ENCODE measurements at regions not wholly inside any gene's neighbourhood (a gene's known extent, or its start where the extent isn't known, plus 50 kb on each side); places are given as distances from the start of the nearest gene placed in this dataset.

DNA sequence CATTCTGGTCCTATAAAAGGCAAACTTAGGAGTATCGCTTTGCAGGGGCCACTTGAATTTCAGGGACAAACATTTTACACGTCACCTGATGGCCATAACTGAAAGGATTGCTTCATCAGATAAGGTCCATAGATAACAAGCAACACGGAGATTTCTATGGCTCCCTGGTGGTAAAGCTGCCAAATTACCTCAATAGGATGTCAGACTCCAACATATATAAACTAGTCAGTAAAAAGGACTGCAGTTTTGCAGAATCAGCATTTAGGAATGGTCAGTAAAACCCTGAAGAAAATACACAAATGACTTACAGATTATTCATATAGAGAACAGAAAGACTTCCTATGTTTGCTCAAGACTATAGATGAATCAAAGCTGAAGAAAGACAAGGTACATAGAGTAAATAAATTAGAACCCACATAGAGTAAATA, 66.1 kb upstream of the GRIP1 start:
- DNase-seq (no peak), ATAC-seq (ENCODE audit: low read depth) (no peak)
- H3K27me3 Mint-ChIP-seq, result peaks cover 10% of the 10 kb centered on the region
- H3K4me1 Mint-ChIP-seq, result peaks cover 16% of the 10 kb centered on the region
- H3K36me3 Mint-ChIP-seq (ENCODE audit: low read depth), result no peaks in the 10 kb centered on the region
- no peak overlapping the region for H3K27ac Mint-ChIP-seq
- CTCF ChIA-PET, result no interaction called here
- no peak overlapping the region for H3K4me3 Mint-ChIP-seq
- H3K9me3 Mint-ChIP-seq, result no peaks in the 10 kb centered on the region
- POLR2A ChIA-PET, result no interaction called here
- intact Hi-C loops (cut with micrococcal nuclease), result no loop called here
- TF ChIP-seq, protein P1, sequence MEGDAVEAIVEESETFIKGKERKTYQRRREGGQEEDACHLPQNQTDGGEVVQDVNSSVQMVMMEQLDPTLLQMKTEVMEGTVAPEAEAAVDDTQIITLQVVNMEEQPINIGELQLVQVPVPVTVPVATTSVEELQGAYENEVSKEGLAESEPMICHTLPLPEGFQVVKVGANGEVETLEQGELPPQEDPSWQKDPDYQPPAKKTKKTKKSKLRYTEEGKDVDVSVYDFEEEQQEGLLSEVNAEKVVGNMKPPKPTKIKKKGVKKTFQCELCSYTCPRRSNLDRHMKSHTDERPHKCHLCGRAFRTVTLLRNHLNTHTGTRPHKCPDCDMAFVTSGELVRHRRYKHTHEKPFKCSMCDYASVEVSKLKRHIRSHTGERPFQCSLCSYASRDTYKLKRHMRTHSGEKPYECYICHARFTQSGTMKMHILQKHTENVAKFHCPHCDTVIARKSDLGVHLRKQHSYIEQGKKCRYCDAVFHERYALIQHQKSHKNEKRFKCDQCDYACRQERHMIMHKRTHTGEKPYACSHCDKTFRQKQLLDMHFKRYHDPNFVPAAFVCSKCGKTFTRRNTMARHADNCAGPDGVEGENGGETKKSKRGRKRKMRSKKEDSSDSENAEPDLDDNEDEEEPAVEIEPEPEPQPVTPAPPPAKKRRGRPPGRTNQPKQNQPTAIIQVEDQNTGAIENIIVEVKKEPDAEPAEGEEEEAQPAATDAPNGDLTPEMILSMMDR (IDR thresholded peaks at IDR 0.05), result no peak

DNA sequence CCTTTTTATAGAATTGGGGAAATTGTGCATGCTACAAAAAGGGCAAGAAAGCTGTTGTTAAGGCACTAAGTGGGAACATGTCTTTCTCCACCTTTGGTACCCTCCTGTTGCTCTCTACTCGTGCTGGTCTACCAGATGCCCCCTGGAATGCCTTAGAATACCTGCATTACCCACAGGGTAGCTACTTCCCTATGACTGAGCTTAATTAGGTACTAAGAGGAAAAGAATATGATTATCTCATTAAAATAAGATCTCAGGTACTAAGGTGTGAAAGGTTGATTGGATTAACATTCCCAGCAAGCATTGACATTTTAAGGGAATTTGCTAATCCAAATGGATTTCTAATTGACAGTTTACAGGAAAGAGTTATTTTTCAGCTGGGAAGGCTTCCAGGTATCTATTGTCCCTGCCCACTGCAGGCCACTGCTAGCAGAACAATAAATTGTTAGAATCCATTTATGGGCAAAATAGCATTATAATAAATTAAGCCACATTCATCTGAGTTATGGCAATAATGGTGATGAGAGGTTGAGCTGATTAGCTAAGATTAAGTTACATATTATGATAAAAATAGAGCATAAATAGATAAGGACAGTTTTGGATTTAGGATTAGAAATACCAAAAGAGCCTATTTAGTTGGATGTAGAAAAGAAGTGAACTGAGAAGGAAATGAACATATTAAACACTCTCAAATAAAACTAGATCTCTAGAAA, 67.8 kb upstream of the GRIP1 start:
- peaks cover 8% of the 10 kb centered on the region for H3K27me3 Mint-ChIP-seq
- no peak for DNase-seq
- no peak for ATAC-seq (ENCODE audit: low read depth)
- H3K9me3 Mint-ChIP-seq, result no peaks in the 10 kb centered on the region
- H3K4me1 Mint-ChIP-seq, result peaks cover 16% of the 10 kb centered on the region
- TF ChIP-seq, protein P1 (IDR thresholded peaks at IDR 0.05), result no peak
- ChIA-PET POLR2A (no interaction called here), CTCF (no interaction called here)
- no peak overlapping the region for H3K4me3 Mint-ChIP-seq
- intact Hi-C loops (cut with micrococcal nuclease), result no loop called here
- H3K27ac Mint-ChIP-seq, result no peak overlapping the region
- no peaks in the 10 kb centered on the region for H3K36me3 Mint-ChIP-seq (ENCODE audit: low read depth)

DNA sequence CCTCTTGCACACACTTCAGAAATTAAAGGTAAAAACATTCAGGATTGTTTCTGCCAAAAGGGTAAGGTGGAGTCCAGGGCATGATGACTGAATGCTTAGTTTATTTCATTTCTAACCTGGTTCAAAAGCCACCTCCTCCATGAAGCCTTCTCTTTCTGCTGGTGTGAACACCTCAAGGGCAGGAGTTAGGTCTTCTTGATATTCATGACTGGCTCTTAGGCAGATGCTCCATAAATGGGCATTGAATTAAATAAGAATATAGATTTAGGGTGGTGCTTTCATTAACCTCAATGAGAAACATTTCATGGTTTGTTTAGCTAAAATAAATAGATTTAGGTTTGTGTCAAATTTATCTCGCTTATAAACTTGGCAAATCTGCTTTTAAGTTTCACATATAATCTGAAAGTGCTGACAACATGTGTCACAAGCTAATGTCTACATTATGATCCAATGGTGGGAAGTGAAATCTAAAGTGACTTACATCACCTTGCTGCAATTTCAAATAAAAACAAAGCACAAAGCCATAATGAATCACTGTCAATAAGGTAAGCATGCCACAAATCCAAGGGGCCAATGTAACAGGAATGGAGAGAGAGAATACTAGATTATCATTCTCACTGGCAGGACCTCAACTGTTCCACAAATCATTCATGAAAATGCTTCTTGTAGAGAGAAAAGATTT, 72.7 kb upstream of the GRIP1 start:
- ATAC-seq (ENCODE audit: low read depth) (no peak), DNase-seq (no peak)
- POLR2A ChIA-PET, result no interaction called here
- Mint-ChIP-seq H3K27me3 (peaks cover 16% of the 10 kb centered on the region), H3K27ac (no peak overlapping the region), H3K4me3 (no peak overlapping the region), H3K36me3 (ENCODE audit: low read depth) (no peaks in the 10 kb centered on the region), H3K4me1 (peaks cover 3% of the 10 kb centered on the region), H3K9me3 (no peaks in the 10 kb centered on the region)
- TF ChIP-seq, protein P1 (IDR thresholded peaks at IDR 0.05), result no peak
- CTCF ChIA-PET, result no interaction called here
- intact Hi-C loops (cut with micrococcal nuclease), result no loop called here

DNA sequence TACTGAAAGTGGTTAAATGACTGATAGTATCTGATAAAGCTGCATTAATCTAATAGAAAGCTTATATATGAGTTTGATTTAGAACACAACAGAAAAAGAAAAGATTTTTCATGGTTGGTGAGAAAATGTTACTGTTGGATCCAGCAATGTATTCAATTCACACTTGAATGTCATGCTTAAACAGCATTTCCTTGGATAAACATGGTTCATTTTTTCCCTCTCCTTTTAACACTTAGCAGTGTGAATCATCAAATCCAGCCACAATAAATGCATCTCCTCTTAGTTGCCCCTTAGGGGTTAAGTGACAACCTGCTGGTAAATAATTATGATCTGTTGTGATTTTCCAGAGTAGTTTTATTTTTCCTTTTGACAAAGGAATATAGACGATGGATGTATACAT, 74.9 kb upstream of the GRIP1 start:
- H3K4me1 Mint-ChIP-seq, result peaks cover 3% of the 10 kb centered on the region
- CTCF ChIA-PET, result no interaction called here
- no peak for DNase-seq
- ATAC-seq (ENCODE audit: low read depth), result no peak
- intact Hi-C loops (cut with micrococcal nuclease), result no loop called here
- POLR2A ChIA-PET, result no interaction called here
- no peak overlapping the region for H3K27ac Mint-ChIP-seq
- TF ChIP-seq, protein P1 (IDR thresholded peaks at IDR 0.05), result no peak
- no peaks in the 10 kb centered on the region for H3K36me3 Mint-ChIP-seq (ENCODE audit: low read depth)
- H3K27me3 Mint-ChIP-seq, result peaks cover 15% of the 10 kb centered on the region
- H3K9me3 Mint-ChIP-seq, result no peaks in the 10 kb centered on the region
- no peak overlapping the region for H3K4me3 Mint-ChIP-seq

DNA sequence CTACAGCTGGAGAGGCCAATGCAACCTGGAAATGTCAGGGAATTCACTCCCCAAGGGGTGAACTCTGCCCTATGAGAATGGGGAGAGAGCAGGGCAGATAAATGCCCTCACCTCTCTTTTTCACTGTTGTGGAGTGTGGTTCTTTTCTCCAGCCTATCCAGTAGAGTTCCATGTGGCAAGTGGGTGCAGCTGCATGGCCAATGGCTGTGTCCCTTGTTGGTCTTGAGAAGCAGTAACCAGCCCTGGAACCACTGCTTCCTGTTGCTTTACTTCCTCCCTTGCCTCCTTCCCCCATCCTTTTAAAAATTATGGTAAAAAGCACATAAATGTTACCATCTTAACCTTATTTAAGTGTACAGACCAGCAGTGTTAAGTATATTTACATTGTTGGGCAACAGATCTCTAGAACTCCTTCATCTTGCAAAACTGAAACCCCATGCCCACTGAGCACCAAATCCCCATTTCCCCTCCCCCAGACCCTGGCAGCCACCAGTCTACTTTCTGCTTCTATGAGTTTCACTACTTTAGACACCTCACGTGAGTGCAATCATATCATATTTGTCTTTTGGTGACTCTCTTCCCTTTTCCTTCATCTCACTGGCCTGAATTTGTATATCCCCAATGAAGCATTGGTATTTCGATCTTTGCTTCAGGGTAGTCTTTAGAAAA, 77.0 kb upstream of the GRIP1 start:
- Mint-ChIP-seq H3K9me3 (no peaks in the 10 kb centered on the region), H3K27me3 (peaks cover 9% of the 10 kb centered on the region), H3K27ac (no peak overlapping the region), H3K4me3 (no peak overlapping the region), H3K4me1 (peaks cover 3% of the 10 kb centered on the region), H3K36me3 (ENCODE audit: low read depth) (no peaks in the 10 kb centered on the region)
- DNase-seq (no peak), ATAC-seq (ENCODE audit: low read depth) (no peak)
- ChIA-PET POLR2A (no interaction called here), CTCF (no interaction called here)
- intact Hi-C loops (cut with micrococcal nuclease), result no loop called here
- TF ChIP-seq, protein P1 (IDR thresholded peaks at IDR 0.05), result no peak
